SK-N-SH (cell line): ENCODE measurements at regions not wholly inside any gene's neighbourhood (a gene's known extent, or its start where the extent isn't known, plus 50 kb on each side); places are given as distances from the start of the nearest gene placed in this dataset.

Source experiments
- CTCF ChIA-PET: fragments of 300-600, 350-600 bp; formaldehyde crosslinking; extraction: SDS; loops from one replicate; lab custom pipeline; 2021; lab: Yijun Ruan, JAX
- POLR2A ChIA-PET: fragments of 350-600 bp; sonication (Branson Sonifier 250); formaldehyde crosslinking; extraction: SDS; loops from one replicate; lab custom pipeline; 2020; ENCODE audit warnings: antibody characterized with exemption, inconsistent platforms; lab: Yijun Ruan, JAX
- DNase-seq: peaks from one replicate; pipeline ENCODE4 v3.0.0; 2012
- H2AFZ ChIP-seq: fragments of 200-600 bp; sonication (generic); 2 replicates; pipeline ENCODE4 v1.8.1; 2016; ENCODE audit warnings: antibody characterized with exemption, mild to moderate bottlenecking, low read depth
- H3F3A ChIP-seq: fragments of 200-600 bp; sonication (generic); replicated peaks from 2 replicates; pipeline ENCODE3; 2016; ENCODE audit warnings: antibody characterized with exemption, mild to moderate bottlenecking; ENCODE audit not compliant: insufficient read depth
- H3K27ac ChIP-seq, 2 experiments: fragments of 200-500 bp in 1 of 2; fragments of 200-600 bp in 1 of 2; sonication (Bioruptor generic) in 1 of 2; sonication (generic), shearing (Covaris generic) in 1 of 2; 2 replicates each; pipeline versions ENCODE4 v1.5.1 to v1.6.1; 2014 to 2016; ENCODE audit warnings: low read depth in 2 of 2, inconsistent platforms in 1 of 2, low read length in 1 of 2, mild to moderate bottlenecking in 1 of 2, mixed read lengths in 1 of 2
- H3K27me3 ChIP-seq: fragments of 200-600 bp; sonication (generic), shearing (Covaris generic); 2 replicates; pipeline ENCODE4 v1.6.1; 2016; ENCODE audit warnings: mixed run types; ENCODE audit not compliant: insufficient read depth
- H3K36me3 ChIP-seq, 2 experiments: fragments of 200-500 bp in 1 of 2; fragments of 200-600 bp in 1 of 2; sonication (Bioruptor generic) in 1 of 2; sonication (generic) in 1 of 2; replicated peaks in 1 of 2; 2 replicates each; pipeline versions ENCODE3 to v1.5.1; 2014 to 2016; ENCODE audit warnings: low read length in 1 of 2, mild to moderate bottlenecking in 1 of 2; ENCODE audit not compliant: insufficient read depth in 2 of 2, control insufficient read depth in 1 of 2
- H3K4me1 ChIP-seq, 2 experiments: fragments of 200-500 bp in 1 of 2; fragments of 200-600 bp in 1 of 2; sonication (Bioruptor generic) in 1 of 2; sonication (generic), shearing (Covaris generic) in 1 of 2; 2 replicates each; pipeline versions ENCODE4 v1.5.1 to v1.6.1; 2014 to 2016; ENCODE audit warnings: low read depth in 1 of 2, low read length in 1 of 2, mixed run types in 1 of 2; ENCODE audit not compliant: insufficient read depth in 2 of 2, control insufficient read depth in 1 of 2
- H3K4me2 ChIP-seq: fragments of 200-600 bp; sonication (generic), shearing (Covaris generic); 2 replicates; pipeline ENCODE4 v1.6.1; 2017; ENCODE audit warnings: mixed run types
- H3K4me3 ChIP-seq, 2 experiments: fragments of 200-500 bp in 1 of 2; fragments of 200-600 bp in 1 of 2; sonication (Bioruptor generic) in 1 of 2; sonication (generic), shearing (Covaris generic) in 1 of 2; 2 replicates each; pipeline versions ENCODE4 v1.5.1 to v1.8.1; 2014 to 2016; ENCODE audit warnings: low read depth in 2 of 2, inconsistent platforms in 1 of 2, low read length in 1 of 2, mild to moderate bottlenecking in 1 of 2, mixed read lengths in 1 of 2, moderate library complexity in 1 of 2
- H3K79me2 ChIP-seq: fragments of 200-600 bp; sonication (generic); 2 replicates; pipeline ENCODE4 v1.8.1; 2017; ENCODE audit warnings: mild to moderate bottlenecking; ENCODE audit not compliant: insufficient read depth
- H3K9ac ChIP-seq: fragments of 200-600 bp; sonication (generic); 2 replicates; pipeline ENCODE4 v1.6.1; 2017; ENCODE audit warnings: mixed run types
- H3K9me2 ChIP-seq: fragments of 200-600 bp; sonication (generic); 2 replicates; pipeline ENCODE4 v1.6.1; 2017; ENCODE audit warnings: mixed run types
- H3K9me3 ChIP-seq: fragments of 200-600 bp; sonication (generic); 2 replicates; pipeline ENCODE4 v1.6.1; 2017; ENCODE audit warnings: mixed run types, mild to moderate bottlenecking, moderate library complexity
- H4K20me1 ChIP-seq: fragments of 200-600 bp; sonication (generic); 2 replicates; pipeline ENCODE4 v1.6.1; 2017; ENCODE audit warnings: mild to moderate bottlenecking, mixed run types; ENCODE audit not compliant: insufficient read depth
- EZH2phosphoT487 ChIP-seq: fragments of 200-600 bp; sonication (generic); IDR thresholded peaks from 2 replicates; pipeline ENCODE4 v1.6.1; 2017; ENCODE audit warnings: low read depth, mixed run types, mild to moderate bottlenecking, antibody characterized with exemption, moderate library complexity, borderline replicate concordance
- FOXM1 ChIP-seq: IDR thresholded peaks from 2 replicates; pipeline ENCODE4 v1.4.0; 2012; ENCODE audit warnings: low read depth, mild to moderate bottlenecking
- IRF3 ChIP-seq: fragments of 150-350 bp; IDR thresholded peaks from 2 replicates; pipeline ENCODE4 v1.6.1; 2016; ENCODE audit warnings: mild to moderate bottlenecking, low read depth, low read length
- JUND ChIP-seq: IDR thresholded peaks from 2 replicates; pipeline ENCODE4 v1.4.0; 2012
- MEF2A ChIP-seq: IDR thresholded peaks from 2 replicates; pipeline ENCODE4 v1.4.0; 2012; ENCODE audit warnings: low read depth, borderline replicate concordance
- PBX3 ChIP-seq: IDR thresholded peaks from 2 replicates; pipeline ENCODE4; 2012
- RCOR1 ChIP-seq: fragments of 150-350 bp; IDR thresholded peaks from 2 replicates; pipeline ENCODE4 v1.6.1; 2017; ENCODE audit warnings: antibody characterized with exemption, low read length
- RXRA ChIP-seq: IDR thresholded peaks from 2 replicates; pipeline ENCODE4 v1.4.0; 2012; ENCODE audit warnings: low read depth, mild to moderate bottlenecking, borderline replicate concordance
- WGBS: methylation state at CpG from one replicate; pipeline ENCODE4 v1.1.6; 2017; ENCODE audit warnings: low lambda C conversion rate; 5-methylcytosine and 5-hydroxymethylcytosine counted together

- peaks cover 2 to 11% of the 10 kb centered on the region in 2 experiments; a peak in 2 of 4 replicates for H3K4me1 ChIP-seq
- H3F3A ChIP-seq: no peaks in the 10 kb centered on the region
- H2AFZ ChIP-seq: no peak overlapping the region
- H3K27ac ChIP-seq: no peak overlapping the region
- no peaks in the 10 kb centered on the region for H3K79me2 ChIP-seq
- H3K9me2 ChIP-seq: no peaks in the 10 kb centered on the region
- TF ChIP-seq MEF2A (no peak), FOXM1 (no peak), RCOR1 (no peak)
- no peak for DNase-seq
- CTCF ChIA-PET: no interaction called here
- no peaks in the 10 kb centered on the region for H3K36me3 ChIP-seq
- H3K4me3 ChIP-seq: no peak overlapping the region
- H3K4me2 ChIP-seq: no peak overlapping the region
- 48% methylated on average over 3 of the region's 3 CpGs for WGBS
- POLR2A ChIA-PET: no interaction called here
- H4K20me1 ChIP-seq: no peaks in the 10 kb centered on the region
- H3K27me3 ChIP-seq: no peaks in the 10 kb centered on the region
- H3K9ac ChIP-seq: no peak overlapping the region
- H3K9me3 ChIP-seq: 0 out of 2 replicates have a peak, but pooled peaks cover 5% of the 10 kb centered on the region
These were observed 440.4 kb upstream of the RIOK2 start for GRCh38 chr5:97623441-97623840.

GRCh38 chr5:97624886-97625285 is 441.8 kb upstream of the RIOK2 start:
- no peak overlapping the region for H2AFZ ChIP-seq
- no peak for TF ChIP-seq JUND
- no peak for TF ChIP-seq RXRA
- no peak for TF ChIP-seq IRF3
- no peak for TF ChIP-seq EZH2phosphoT487
- TF ChIP-seq PBX3: no peak
- no peak for TF ChIP-seq FOXM1
- no peaks in the 10 kb centered on the region for H3K27me3 ChIP-seq
- no peaks in the 10 kb centered on the region for H3K9me2 ChIP-seq
- no peak overlapping the region for H3K27ac ChIP-seq
- no peaks in the 10 kb centered on the region for H3F3A ChIP-seq
- no peaks in the 10 kb centered on the region for H3K36me3 ChIP-seq
- no peak overlapping the region for H3K4me2 ChIP-seq
- DNase-seq: no peak
- no peak overlapping the region for H3K9ac ChIP-seq
- ChIA-PET POLR2A (no interaction called here), CTCF (no interaction called here)
- no peak overlapping the region for H3K4me3 ChIP-seq
- peaks cover 5 to 15% of the 10 kb centered on the region in 2 experiments; a peak in 3 of 4 replicates for H3K4me1 ChIP-seq
- no peaks in the 10 kb centered on the region for H3K79me2 ChIP-seq
- no peaks in the 10 kb centered on the region for H4K20me1 ChIP-seq
- H3K9me3 ChIP-seq: 0 out of 2 replicates have a peak, but pooled peaks cover 5% of the 10 kb centered on the region

GRCh38 chr5:97627272-97627671 is 444.2 kb upstream of the RIOK2 start:
- 78% methylated on average over 3 of the region's 3 CpGs for WGBS
- ChIA-PET POLR2A (no interaction called here), CTCF (no interaction called here)
- TF ChIP-seq FOXM1: no peak
- Histone ChIP-seq H3K4me3 (no peak overlapping the region), H3F3A (no peaks in the 10 kb centered on the region), H3K9ac (no peak overlapping the region), H4K20me1 (no peaks in the 10 kb centered on the region), H2AFZ (no peak overlapping the region), H3K27me3 (no peaks in the 10 kb centered on the region), H3K79me2 (no peaks in the 10 kb centered on the region), H3K9me2 (no peaks in the 10 kb centered on the region), H3K27ac (no peak overlapping the region), H3K36me3 (no peaks in the 10 kb centered on the region), H3K9me3 (no peaks in the 10 kb centered on the region), H3K4me1 (peaks cover 5 to 15% of the 10 kb centered on the region in 2 experiments; a peak in 3 of 4 replicates), H3K4me2 (no peak overlapping the region)
- DNase-seq: no peak
